ENCODE measurements at regions not wholly inside any gene's neighbourhood (a gene's known extent, or its start where the extent isn't known, plus 50 kb on each side); places are given as distances from the start of the nearest gene placed in this dataset.

- H3K4me3 ChIP-seq = no peak overlapping the region
- intact Hi-C loops (cut with DNase I) = no loop called here
- 88 to 91% (median 90%) methylated on average over 3 of the region's 3 CpGs for WGBS, 3 donors
- no peaks in the 10 kb centered on the region for H3K9me3 ChIP-seq
- DNase-seq = no peak
- no peaks in the 10 kb centered on the region for H3K27me3 ChIP-seq (ENCODE audit: insufficient read depth in 3 of 3, low read length in 2 of 3)
- no peak for ATAC-seq
- TF ChIP-seq, protein P1, sequence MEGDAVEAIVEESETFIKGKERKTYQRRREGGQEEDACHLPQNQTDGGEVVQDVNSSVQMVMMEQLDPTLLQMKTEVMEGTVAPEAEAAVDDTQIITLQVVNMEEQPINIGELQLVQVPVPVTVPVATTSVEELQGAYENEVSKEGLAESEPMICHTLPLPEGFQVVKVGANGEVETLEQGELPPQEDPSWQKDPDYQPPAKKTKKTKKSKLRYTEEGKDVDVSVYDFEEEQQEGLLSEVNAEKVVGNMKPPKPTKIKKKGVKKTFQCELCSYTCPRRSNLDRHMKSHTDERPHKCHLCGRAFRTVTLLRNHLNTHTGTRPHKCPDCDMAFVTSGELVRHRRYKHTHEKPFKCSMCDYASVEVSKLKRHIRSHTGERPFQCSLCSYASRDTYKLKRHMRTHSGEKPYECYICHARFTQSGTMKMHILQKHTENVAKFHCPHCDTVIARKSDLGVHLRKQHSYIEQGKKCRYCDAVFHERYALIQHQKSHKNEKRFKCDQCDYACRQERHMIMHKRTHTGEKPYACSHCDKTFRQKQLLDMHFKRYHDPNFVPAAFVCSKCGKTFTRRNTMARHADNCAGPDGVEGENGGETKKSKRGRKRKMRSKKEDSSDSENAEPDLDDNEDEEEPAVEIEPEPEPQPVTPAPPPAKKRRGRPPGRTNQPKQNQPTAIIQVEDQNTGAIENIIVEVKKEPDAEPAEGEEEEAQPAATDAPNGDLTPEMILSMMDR (IDR thresholded peaks at IDR 0.05) = no peak
- H3K4me1 ChIP-seq = no peaks in the 10 kb centered on the region
- no peak overlapping the region for H3K27ac ChIP-seq
- H3K36me3 ChIP-seq (ENCODE audit: insufficient read depth in 1 of 2, low read depth in 1 of 2) = no peaks in the 10 kb centered on the region
These were observed 158.7 kb upstream of the ZC3H15 start for GRCh38 chr2:186327251-186327868.

DNA sequence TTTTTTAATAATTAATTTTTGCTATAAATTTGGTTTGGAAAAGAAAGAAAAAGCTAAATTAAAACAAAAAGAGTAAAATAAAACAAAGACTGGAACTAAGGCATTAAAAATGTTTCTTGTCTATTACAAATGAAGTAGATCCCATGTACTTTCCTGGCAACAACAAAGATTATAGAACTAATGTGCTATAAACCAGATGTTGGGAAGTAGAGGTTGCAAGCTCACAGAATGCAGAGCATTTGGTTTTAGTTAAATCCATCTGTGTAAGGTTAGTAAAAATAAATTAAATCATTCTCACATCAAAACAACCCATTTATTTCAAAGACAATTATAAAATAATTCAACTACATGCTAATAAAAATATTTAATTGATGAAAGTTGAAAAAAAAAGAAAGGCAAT lies 157.2 kb upstream of the ZC3H15 start:
- ATAC-seq = no peak
- H3K27me3 ChIP-seq (ENCODE audit: insufficient read depth in 3 of 3, low read length in 2 of 3) = no peaks in the 10 kb centered on the region
- TF ChIP-seq, protein P1 (IDR thresholded peaks at IDR 0.05) = no peak
- intact Hi-C loops (cut with DNase I) = loop anchor here in 1 of 2 donors (2.0 kb wide), 1 partner anchor 52 kb away; no protein-coding TSS in a partner anchor
- no peak for DNase-seq
- H3K36me3 ChIP-seq (ENCODE audit: insufficient read depth in 1 of 2, low read depth in 1 of 2) = no peaks in the 10 kb centered on the region
- H3K4me3 ChIP-seq = no peak overlapping the region
- no peaks in the 10 kb centered on the region for H3K9me3 ChIP-seq
- no peak overlapping the region for H3K27ac ChIP-seq
- no peaks in the 10 kb centered on the region for H3K4me1 ChIP-seq

- Histone ChIP-seq H3K36me3 (ENCODE audit: insufficient read depth in 1 of 2, low read depth in 1 of 2) (no peaks in the 10 kb centered on the region), H3K27ac (no peak overlapping the region), H3K9me3 (no peaks in the 10 kb centered on the region), H3K4me1 (no peaks in the 10 kb centered on the region), H3K27me3 (ENCODE audit: insufficient read depth in 3 of 3, low read length in 2 of 3) (no peaks in the 10 kb centered on the region), H3K4me3 (no peak overlapping the region)
- 95 to 100% (median 98%) methylated on average over 1 of the region's 1 CpG for WGBS, 3 donors
- ATAC-seq (no peak), DNase-seq (no peak)
- TF ChIP-seq, protein P1 (IDR thresholded peaks at IDR 0.05) = no peak
- intact Hi-C loops (cut with DNase I) = no loop called here
These were observed 156.0 kb upstream of the ZC3H15 start for GRCh38 chr2:186330050-186330449.

- TF ChIP-seq, protein P1 (IDR thresholded peaks at IDR 0.05) = no peak
- 42 to 54% (median 52%) methylated on average over 1 of the region's 1 CpG for WGBS, 3 donors
- Histone ChIP-seq H3K36me3 (ENCODE audit: insufficient read depth in 1 of 2, low read depth in 1 of 2) (no peaks in the 10 kb centered on the region), H3K9me3 (peaks cover 7% of the 10 kb centered on the region), H3K4me3 (no peak overlapping the region), H3K27me3 (ENCODE audit: insufficient read depth in 3 of 3, low read length in 2 of 3) (no peaks in the 10 kb centered on the region), H3K4me1 (no peaks in the 10 kb centered on the region), H3K27ac (no peak overlapping the region)
- ATAC-seq (no peak), DNase-seq (no peak)
- intact Hi-C loops (cut with DNase I) = no loop called here
These were observed 146.3 kb upstream of the ZC3H15 start for GRCh38 chr2:186339716-186340115.

DNA sequence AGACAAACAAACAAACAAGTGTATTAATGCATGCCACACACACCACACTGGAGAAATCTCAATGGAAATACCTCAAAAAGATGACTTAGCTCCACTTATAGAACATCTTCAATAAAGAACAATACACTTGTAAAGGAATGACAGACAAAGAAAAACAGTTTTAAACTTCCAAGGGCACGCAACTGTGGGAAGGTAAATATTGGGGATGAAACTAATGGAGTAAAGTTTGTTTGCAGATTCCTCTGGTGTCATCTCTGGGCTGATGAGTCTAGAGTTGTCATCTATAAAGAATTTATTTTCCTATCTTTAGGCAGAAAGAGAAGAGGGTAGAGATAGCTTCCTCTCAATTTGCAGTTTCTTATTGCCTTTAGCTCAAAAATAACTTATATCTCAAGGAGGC lies 144.0 kb upstream of the ZC3H15 start:
- H3K27ac ChIP-seq = no peak overlapping the region
- TF ChIP-seq, protein P1 (IDR thresholded peaks at IDR 0.05) = no peak
- DNase-seq (no peak), ATAC-seq (no peak)
- WGBS, 3 donors = 97 to 100% (median 98%) methylated on average over 1 of the region's 1 CpG
- peaks cover 7% of the 10 kb centered on the region for H3K9me3 ChIP-seq
- no peaks in the 10 kb centered on the region for H3K27me3 ChIP-seq (ENCODE audit: insufficient read depth in 3 of 3, low read length in 2 of 3)
- no peaks in the 10 kb centered on the region for H3K4me1 ChIP-seq
- H3K36me3 ChIP-seq (ENCODE audit: insufficient read depth in 1 of 2, low read depth in 1 of 2) = no peaks in the 10 kb centered on the region
- intact Hi-C loops (cut with DNase I) = no loop called here
- H3K4me3 ChIP-seq = no peak overlapping the region
